HepG2 (cell line): ENCODE measurements at regions not wholly inside any gene's neighbourhood (a gene's known extent, or its start where the extent isn't known, plus 50 kb on each side); places are given as distances from the start of the nearest gene placed in this dataset.

Experiments
- ATAC-seq: fragments of 200-7000 bp; cut with Tn5 transposase; 3 replicates; pipeline ENCODE4 v1.9.1; 2020; ENCODE audit warnings: mild to moderate bottlenecking, moderate library complexity
- BruUV-seq: library from RNA; stranded (reverse); fragments of 400-500 nt; replicated peaks from 2 replicates; lab custom pipeline; 2021; lab: Mats Ljungman, UMichigan
- CTCF ChIA-PET: fragments of 300-600 bp; formaldehyde crosslinking; extraction: SDS; loops from one replicate; lab custom pipeline; 2021; ENCODE audit warnings: low total read pairs, inconsistent platforms, low intra/inter-chr PET ratio; lab: Yijun Ruan, JAX
- POLR2A ChIA-PET: fragments of 350-600 bp; sonication (Branson Sonifier 250); formaldehyde crosslinking; loops from one replicate; lab custom pipeline; 2020; ENCODE audit warnings: antibody characterized with exemption, inconsistent platforms; lab: Yijun Ruan, JAX
- DNase-seq: peaks from one replicate; pipeline ENCODE4 v3.0.0-alpha.2; 2015; ENCODE audit warnings: low spot score
- FAIRE-seq: peaks from 3 replicates; lab custom pipeline; 2011; peaks lifted over from hg19 to GRCh38; lab: Jason Lieb, UNC
- H2AFZ ChIP-seq: one replicate; pipeline ENCODE4 v1.6.1; 2011; ENCODE audit warnings: low read length, inconsistent platforms
- H3K27ac ChIP-seq: fragments of 300-600 bp; 3 replicates; pipeline ENCODE4 v1.8.0; 2011; ENCODE audit warnings: mixed run types, mild to moderate bottlenecking, mixed read lengths, low read length, inconsistent platforms; ENCODE audit not compliant: insufficient read depth; ENCODE audit errors: extremely low read length
- H3K27me3 ChIP-seq, 2 experiments: fragments of 200-600 bp in 1 of 2; 2 replicates in 1 of 2; 3 replicates in 1 of 2; pipeline versions ENCODE4 v1.6.0 to v1.8.0; 2011; ENCODE audit warnings: low read length in 2 of 2, mild to moderate bottlenecking in 2 of 2, moderate library complexity in 2 of 2, inconsistent platforms in 1 of 2; ENCODE audit not compliant: insufficient read depth in 2 of 2, control insufficient read depth in 1 of 2
- H3K36me3 ChIP-seq, 2 experiments: fragments of 200-600 bp in 1 of 2; replicated peaks in 1 of 2; 2 replicates in 1 of 2; 3 replicates in 1 of 2; pipeline versions ENCODE4 v1.5.1 to v1.8.0; 2011; ENCODE audit warnings: low read length in 2 of 2, inconsistent platforms in 1 of 2; ENCODE audit not compliant: insufficient read depth in 2 of 2, control insufficient read depth in 1 of 2
- H3K4me1 ChIP-seq: 2 replicates; pipeline ENCODE4 v1.5.1; 2012; ENCODE audit warnings: low read length, inconsistent platforms; ENCODE audit not compliant: insufficient read depth
- H3K4me2 ChIP-seq: 2 replicates; pipeline ENCODE4 v1.6.0; 2011; ENCODE audit warnings: low read depth, low read length, inconsistent platforms
- H3K4me3 ChIP-seq, 3 experiments: fragments of 200-600 bp in 1 of 3; sonication (generic), shearing (Covaris generic) in 1 of 3; replicated peaks in 1 of 3; 2 replicates each; pipeline ENCODE4 v1.5.1; 2011 to 2016; ENCODE audit warnings: low read length in 3 of 3, inconsistent platforms in 2 of 3, low read depth in 2 of 3, mild to moderate bottlenecking in 2 of 3, control low read depth in 1 of 3, mixed read lengths in 1 of 3; ENCODE audit not compliant: insufficient read depth in 1 of 3
- H3K79me2 ChIP-seq: one replicate; pipeline ENCODE4 v1.6.1; 2011; ENCODE audit warnings: low read length, inconsistent platforms; ENCODE audit not compliant: insufficient read depth
- H3K9ac ChIP-seq: 2 replicates; pipeline ENCODE4 v1.6.0; 2011; ENCODE audit warnings: mild to moderate bottlenecking, low read depth, low read length, inconsistent platforms; ENCODE audit not compliant: insufficient read depth
- H3K9me3 ChIP-seq: 2 replicates; pipeline ENCODE4 v1.5.1; 2012; ENCODE audit warnings: mild to moderate bottlenecking, low read length
- H4K20me1 ChIP-seq: 2 replicates; pipeline ENCODE4 v1.6.0; 2011; ENCODE audit warnings: inconsistent platforms, mild to moderate bottlenecking, low read length, moderate library complexity; ENCODE audit not compliant: insufficient read depth
- ADNP ChIP-seq: sonication (generic); formaldehyde crosslinking; IDR thresholded peaks from 2 replicates; pipeline ENCODE4 v1.4.0; 2020; ENCODE audit warnings: missing genetic modification reagents
- KAT8 ChIP-seq: IDR thresholded peaks from 2 replicates; pipeline ENCODE4 v1.6.1; 2016; ENCODE audit warnings: missing genetic modification reagents, missing compliant biosample characterization
- NFRKB ChIP-seq: fragments of 450-650 bp; IDR thresholded peaks from 2 replicates; pipeline ENCODE4 v1.6.1; 2017
- RXRA ChIP-seq: sonication (generic); formaldehyde crosslinking; IDR thresholded peaks from 2 replicates; pipeline ENCODE4 v1.5.1; 2020; ENCODE audit warnings: missing genetic modification reagents
- SOX5 ChIP-seq: IDR thresholded peaks from 2 replicates; pipeline ENCODE4 v1.6.1; 2016; ENCODE audit warnings: borderline replicate concordance
- ZNF431 ChIP-seq: sonication (generic); formaldehyde crosslinking; IDR thresholded peaks from 2 replicates; pipeline ENCODE4 v1.9.0; 2022; ENCODE audit warnings: missing genetic modification reagents, low read depth, mild to moderate bottlenecking, borderline replicate concordance
- ZNF703 ChIP-seq: sonication (generic); formaldehyde crosslinking; IDR thresholded peaks from 2 replicates; pipeline ENCODE4 v1.5.1; 2020; ENCODE audit warnings: missing genetic modification reagents, mild to moderate bottlenecking, moderate library complexity, borderline replicate concordance
- WGBS: methylation state at CpG from one replicate; pipeline ENCODE4 v1.1.6; 2017; ENCODE audit warnings: low lambda C conversion rate; 5-methylcytosine and 5-hydroxymethylcytosine counted together
- in situ Hi-C: cut with HindIII; loops from 2 replicates; pipeline ENCODE4 v1.10.0; 2017; ENCODE audit warnings: low pct_unique_long_range_greater_than_20kb; ENCODE audit not compliant: extremely low pct_ligation_motif_present
- intact Hi-C: fragments of 100-400 bp; cut with micrococcal nuclease; formaldehyde crosslinking; loops from one replicate; pipeline ENCODE4 v1.10.0; 2022; ENCODE audit not compliant: unreplicated experiment
- TF ChIP-seq, protein P1 (sequence below): sonication (generic); formaldehyde crosslinking; conservative IDR thresholded peaks from 2 replicates; pipeline ENCODE4 v1.4.0; 2020; ENCODE audit warnings: missing genetic modification reagents
- TF ChIP-seq, protein P2 (sequence below): sonication (generic); formaldehyde crosslinking; conservative IDR thresholded peaks from 2 replicates; pipeline ENCODE4 v1.4.0; 2020; ENCODE audit warnings: missing genetic modification reagents

DNA sequence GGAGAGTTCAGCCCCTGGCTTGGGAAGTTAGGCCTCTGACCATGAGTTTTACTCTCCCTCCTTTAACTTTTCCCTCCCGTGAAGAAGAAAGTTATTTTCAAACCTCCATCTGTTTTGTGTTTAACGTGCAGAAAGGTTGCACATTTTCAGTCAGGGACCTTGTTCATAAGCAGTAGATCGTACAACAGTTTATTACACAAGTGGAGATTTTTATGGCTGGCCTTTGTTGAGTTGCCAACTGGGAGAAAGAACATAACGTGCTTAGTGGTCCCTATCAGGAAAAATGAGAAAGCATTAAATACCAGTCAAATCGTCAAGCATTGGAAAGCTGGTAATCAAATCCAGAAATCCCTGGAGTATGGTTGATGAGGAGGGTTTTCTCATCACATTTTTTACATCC is 117.9 kb upstream of the MYOCD start:
- ATAC-seq = no peak
- FAIRE-seq = no peak

More for the DNA sequence above, 117.9 kb upstream of the MYOCD start:
- intact Hi-C loops (no loop called here), in situ Hi-C loops (no loop called here)
- no TSS peak for BruUV-seq
- 0 out of 5 replicates have a peak, but pooled peaks cover 0 to 6% of the 10 kb centered on the region in 2 experiments for H3K27me3 ChIP-seq
- DNase-seq = no peak
- no peak overlapping the region for H3K27ac ChIP-seq
- no peaks in the 10 kb centered on the region for H3K79me2 ChIP-seq
- TF ChIP-seq NFRKB (no peak), ADNP (CRISPR knock-in tag) (no peak), ZNF431 (no peak), ZNF703 (CRISPR knock-in tag) (no peak), RXRA (CRISPR knock-in tag) (no peak), KAT8 (CRISPR knock-in tag) (no peak), SOX5 (CRISPR knock-in tag) (no peak)
- TF ChIP-seq, protein P1, sequence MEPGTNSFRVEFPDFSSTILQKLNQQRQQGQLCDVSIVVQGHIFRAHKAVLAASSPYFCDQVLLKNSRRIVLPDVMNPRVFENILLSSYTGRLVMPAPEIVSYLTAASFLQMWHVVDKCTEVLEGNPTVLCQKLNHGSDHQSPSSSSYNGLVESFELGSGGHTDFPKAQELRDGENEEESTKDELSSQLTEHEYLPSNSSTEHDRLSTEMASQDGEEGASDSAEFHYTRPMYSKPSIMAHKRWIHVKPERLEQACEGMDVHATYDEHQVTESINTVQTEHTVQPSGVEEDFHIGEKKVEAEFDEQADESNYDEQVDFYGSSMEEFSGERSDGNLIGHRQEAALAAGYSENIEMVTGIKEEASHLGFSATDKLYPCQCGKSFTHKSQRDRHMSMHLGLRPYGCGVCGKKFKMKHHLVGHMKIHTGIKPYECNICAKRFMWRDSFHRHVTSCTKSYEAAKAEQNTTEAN = no peak
- TF ChIP-seq, protein P2, sequence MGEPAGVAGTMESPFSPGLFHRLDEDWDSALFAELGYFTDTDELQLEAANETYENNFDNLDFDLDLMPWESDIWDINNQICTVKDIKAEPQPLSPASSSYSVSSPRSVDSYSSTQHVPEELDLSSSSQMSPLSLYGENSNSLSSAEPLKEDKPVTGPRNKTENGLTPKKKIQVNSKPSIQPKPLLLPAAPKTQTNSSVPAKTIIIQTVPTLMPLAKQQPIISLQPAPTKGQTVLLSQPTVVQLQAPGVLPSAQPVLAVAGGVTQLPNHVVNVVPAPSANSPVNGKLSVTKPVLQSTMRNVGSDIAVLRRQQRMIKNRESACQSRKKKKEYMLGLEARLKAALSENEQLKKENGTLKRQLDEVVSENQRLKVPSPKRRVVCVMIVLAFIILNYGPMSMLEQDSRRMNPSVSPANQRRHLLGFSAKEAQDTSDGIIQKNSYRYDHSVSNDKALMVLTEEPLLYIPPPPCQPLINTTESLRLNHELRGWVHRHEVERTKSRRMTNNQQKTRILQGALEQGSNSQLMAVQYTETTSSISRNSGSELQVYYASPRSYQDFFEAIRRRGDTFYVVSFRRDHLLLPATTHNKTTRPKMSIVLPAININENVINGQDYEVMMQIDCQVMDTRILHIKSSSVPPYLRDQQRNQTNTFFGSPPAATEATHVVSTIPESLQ (CRISPR knock-in tag) = no peak
- H3K36me3 ChIP-seq = no peaks in the 10 kb centered on the region
- H3K4me2 ChIP-seq = no peak overlapping the region
- WGBS = 3% methylated on average over 5 of the region's 5 CpGs
- no peak overlapping the region for H2AFZ ChIP-seq
- no peaks in the 10 kb centered on the region for H3K4me1 ChIP-seq
- 0 out of 2 replicates have a peak, but pooled peaks cover 3% of the 10 kb centered on the region for H4K20me1 ChIP-seq
- POLR2A ChIA-PET = no interaction called here
- H3K9ac ChIP-seq = no peak overlapping the region
- CTCF ChIA-PET = no interaction called here
- no peaks in the 10 kb centered on the region for H3K9me3 ChIP-seq
- no peak overlapping the region for H3K4me3 ChIP-seq
